AG09319 (cell line): ENCODE measurements at regions not wholly inside any gene's neighbourhood (a gene's known extent, or its start where the extent isn't known, plus 50 kb on each side); places are given as distances from the start of the nearest gene placed in this dataset.

ENCODE experiments used
- DNase-seq: peaks from one replicate; pipeline ENCODE4 v3.0.0-alpha.2; 2010; ENCODE audit warnings: low read depth; ENCODE audit errors: extremely low read depth
- CTCF ChIP-seq: IDR thresholded peaks from 2 replicates; pipeline ENCODE4 v1.5.1; 2011; ENCODE audit warnings: low read depth, mild to moderate bottlenecking, inconsistent platforms, low read length, moderate library complexity

GRCh38 chr14:86237733-86238132, 707.8 kb downstream of the FLRT2 start:
- no peak for TF ChIP-seq CTCF
- no peak for DNase-seq

- no peak for TF ChIP-seq CTCF
- no peak for DNase-seq
Observed at GRCh38 chr14:86221755-86222154, 691.8 kb downstream of the FLRT2 start.

GRCh38 chr14:86221000-86221399, 691.1 kb downstream of the FLRT2 start:
- TF ChIP-seq CTCF = no peak
- no peak for DNase-seq

DNA sequence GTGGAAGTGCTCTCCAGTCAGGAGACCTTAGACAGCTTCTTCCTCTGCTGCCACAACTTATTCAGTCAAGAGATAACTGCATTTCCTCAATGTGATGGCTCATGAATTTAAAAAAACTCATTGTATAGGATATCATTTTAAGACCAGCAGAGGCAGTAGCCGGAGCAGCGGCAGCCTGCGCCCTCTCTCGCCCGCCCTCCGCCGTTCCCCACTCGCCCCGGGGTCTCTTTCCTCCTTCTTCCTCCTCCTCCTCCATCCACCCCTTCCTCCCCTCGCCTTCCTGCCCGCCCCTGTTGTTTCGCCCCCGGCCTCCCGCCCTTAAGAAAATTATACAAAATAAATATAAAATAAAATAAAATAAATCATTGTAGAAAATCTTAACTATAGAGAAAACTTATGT, 687.6 kb downstream of the FLRT2 start:
- TF ChIP-seq CTCF = no peak

DNA sequence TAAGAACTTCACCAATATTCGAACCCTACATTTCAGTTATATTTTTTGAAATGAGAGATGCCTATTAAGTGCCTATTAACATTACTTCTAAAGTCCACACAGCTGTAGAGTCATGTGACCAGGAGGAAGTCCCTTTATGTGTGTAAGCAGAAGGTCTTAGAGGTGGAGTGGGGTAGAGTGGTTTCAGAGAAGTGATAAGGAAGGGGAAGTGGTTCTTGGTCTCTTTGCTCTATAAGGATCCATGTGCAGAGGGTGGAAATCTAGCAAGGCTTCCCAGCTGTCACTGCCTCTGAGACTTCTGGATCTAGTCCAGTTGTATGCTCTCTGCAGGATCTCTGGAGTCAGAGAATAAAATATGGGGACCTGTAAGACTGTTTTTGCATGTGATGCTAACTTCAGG, 673.9 kb downstream of the FLRT2 start:
- DNase-seq = no peak
- no peak for TF ChIP-seq CTCF

More for the DNA sequence above, 687.6 kb downstream of the FLRT2 start:
- DNase-seq = no peak

DNA sequence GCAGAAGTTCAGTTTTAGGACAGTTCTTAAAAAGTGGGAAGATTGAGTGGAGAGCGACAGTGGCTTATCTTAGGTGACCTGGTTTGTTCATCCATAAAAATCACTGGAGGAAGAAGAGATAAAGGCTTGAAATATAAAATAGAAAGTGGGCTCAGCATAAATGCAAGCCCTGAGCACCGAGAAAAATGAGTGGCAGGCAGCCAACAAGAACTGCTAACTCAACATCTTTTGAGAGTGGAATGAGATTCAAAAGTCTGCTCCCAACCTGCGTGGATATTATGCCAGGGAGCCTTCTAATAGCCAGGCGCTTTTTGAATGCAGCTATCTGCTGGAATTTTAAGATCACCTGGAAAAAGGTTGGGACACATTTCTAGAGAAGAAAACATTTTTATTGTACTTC, 666.5 kb downstream of the FLRT2 start:
- TF ChIP-seq CTCF = no peak
- no peak for DNase-seq

DNA sequence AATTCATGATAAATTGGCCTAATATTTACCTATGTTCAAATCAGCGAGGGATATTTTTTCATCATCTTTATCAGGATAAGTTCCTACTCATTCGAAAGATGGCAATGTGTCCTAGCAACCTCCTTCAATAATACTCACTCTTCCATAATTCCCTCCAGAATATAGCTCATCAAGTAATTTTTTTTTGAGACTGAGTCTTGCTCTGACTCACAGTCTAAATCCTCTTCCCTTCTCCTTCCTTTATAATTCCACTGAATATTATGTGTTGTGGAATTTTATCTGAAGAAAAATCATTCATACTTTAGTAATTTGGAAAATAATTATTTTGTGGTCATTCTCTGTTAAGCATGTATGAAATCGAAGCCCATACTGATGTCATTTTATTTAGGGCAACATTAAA, 663.8 kb downstream of the FLRT2 start:
- TF ChIP-seq CTCF = no peak

DNA sequence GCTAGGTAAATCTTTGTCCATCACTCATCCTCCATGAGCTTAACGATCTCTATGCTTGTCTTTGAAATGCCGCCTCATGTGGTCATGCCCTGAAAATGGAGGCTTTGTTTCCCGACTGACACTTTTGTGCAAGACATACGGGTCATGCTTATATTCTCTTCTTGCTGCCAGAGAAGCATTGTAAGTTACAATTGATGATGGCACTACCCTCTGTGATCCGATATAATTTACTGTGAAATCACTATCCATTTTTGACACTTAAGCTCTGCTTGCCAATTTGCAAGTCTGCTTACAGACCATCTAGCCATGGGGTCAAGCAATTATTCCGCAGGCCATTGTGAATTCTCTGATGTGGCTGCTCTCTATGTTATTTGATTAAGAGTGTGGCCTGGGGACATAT, 650.0 kb downstream of the FLRT2 start:
- no peak for TF ChIP-seq CTCF
- no peak for DNase-seq

More for the DNA sequence above, 663.8 kb downstream of the FLRT2 start:
- DNase-seq = no peak
